Right renal cortex interstitium (tissue), 3 donors: ENCODE measurements at regions not wholly inside any gene's neighbourhood (a gene's known extent, or its start where the extent isn't known, plus 50 kb on each side); places are given as distances from the start of the nearest gene placed in this dataset.
"Not testable (repeated sequence)": the region's sequence is repeated elsewhere in the genome, so short reads cannot be mapped to it uniquely, and the experiment has no call there.

Source experiments
- DNase-seq, 3 donors: peaks; one replicate each; pipeline ENCODE4 v3.0.0-alpha.2; 2013; ENCODE audit warnings: low read depth in 3 of 3, low spot score in 2 of 3

DNA sequence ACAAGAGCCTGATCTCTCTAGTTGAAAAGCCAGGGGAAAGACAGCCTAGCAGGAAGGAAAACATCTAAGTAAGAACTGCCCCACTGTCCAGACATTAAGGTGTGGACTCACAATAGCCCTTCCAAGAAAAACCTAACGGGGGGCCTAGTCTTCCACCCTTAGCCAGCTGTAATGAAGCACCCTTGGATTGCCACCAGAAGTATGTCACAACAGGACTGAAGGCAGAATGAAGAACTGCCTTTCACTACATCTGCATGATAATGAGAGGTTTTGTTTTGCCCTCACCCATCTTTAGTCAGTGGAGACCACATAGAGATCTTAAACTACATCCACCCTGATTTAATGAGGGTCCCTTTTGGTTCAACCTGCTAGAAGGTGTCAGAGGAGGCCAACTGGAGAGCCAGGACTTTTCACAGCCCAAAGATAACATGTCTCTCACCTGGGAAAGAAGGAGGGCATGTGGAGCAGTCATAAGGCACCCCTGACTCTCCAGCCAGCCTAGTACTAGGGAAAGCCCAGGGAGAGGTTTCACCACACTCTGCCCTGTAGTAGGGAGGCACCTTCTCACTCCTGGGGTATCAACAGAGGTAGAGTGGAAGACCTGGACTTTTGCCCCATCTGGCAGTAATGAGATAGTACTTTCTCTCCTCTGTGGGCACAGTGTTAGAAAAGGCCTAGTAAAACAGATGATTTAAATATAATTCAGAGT is 1017.4 kb upstream of the MANEA start:
- no peak for DNase-seq

DNA sequence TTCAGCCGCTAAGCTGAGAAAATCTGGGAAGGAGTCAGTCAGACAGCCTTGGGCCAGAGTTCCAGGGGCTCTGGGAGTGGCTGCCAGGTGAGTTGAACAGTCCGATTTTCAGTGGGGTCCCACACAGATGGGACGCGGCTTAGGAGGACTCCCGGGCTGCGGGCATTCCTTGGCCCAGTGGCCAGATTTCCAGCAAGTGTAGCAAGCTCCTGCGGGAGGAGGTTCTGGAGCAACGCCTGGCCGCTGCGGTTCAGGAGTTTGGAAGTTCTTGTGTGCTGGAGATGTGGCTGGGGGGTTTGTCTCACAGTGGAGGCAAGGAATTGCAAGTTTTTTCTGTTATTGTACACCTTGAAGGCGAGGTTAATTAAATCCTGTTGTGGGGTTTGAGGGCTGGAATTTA is 1020.1 kb upstream of the MANEA start:
- not testable (repeated sequence) for DNase-seq

DNA sequence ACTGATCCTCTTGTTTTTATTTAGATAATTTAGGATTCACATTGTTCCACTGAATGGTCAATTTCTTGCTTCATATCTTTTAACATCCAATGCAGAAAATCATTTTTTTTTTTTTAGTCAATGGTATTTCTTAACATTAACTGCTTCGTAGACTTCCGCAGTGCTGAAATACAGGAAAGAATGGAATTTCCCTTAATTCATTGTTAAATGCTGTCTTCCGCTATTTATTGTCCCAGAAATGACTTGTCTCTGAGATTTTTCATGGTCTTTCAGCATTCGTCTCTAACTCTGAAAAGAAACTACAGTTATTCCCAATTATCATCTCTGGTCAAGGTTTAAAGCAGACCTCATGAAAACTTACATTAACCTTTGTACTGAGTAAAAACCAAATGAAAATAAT is 1029.1 kb upstream of the MANEA start:
- DNase-seq: no peak

DNA sequence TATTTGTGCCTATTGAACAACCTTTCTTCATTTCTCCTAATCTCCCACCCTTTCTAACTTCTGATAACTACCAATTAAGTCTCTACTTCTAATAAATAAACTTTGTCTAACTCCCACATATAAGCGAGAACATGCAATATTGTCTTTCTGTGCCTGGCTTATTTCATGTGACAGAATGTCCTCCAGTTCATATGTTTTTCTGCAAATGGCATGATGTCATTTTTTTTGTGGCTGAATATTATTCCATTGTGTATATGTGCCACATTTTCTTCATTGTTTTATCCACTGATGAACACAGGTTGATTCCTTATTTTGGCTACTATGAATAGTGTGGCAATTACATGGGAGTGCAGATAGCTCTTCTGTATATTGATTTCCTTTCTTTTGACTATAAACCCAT is 1041.5 kb upstream of the MANEA start:
- DNase-seq: no peak

DNA sequence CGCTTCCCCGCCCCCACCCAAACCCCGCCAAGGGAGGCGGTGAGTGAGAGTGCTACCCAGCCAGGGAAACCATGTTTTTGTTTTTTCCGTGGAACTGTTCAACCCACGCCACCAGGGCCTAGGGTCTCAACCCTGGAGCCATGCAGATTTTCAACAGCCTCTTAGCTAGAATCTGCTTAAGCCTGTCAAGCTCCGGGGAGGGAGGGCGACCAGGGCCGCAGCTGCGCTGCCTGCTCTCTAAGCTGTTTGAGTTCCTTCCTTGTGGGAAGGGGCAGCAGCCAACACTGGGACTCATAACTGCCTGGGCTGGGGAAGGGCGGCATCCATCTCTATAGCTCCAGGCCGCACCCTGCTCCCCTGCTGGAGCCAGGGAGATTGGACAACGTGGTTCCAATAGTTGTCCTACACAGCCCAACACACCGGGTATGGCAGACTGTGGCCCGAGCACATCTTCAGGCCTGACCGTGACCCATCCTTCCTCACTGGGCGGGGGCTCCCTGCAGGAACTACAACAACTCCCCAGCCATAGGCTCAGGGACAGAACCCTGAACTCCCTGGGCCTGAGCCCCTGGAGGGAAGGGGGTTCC is 1065.7 kb upstream of the MANEA start:
- no peak for DNase-seq

DNA sequence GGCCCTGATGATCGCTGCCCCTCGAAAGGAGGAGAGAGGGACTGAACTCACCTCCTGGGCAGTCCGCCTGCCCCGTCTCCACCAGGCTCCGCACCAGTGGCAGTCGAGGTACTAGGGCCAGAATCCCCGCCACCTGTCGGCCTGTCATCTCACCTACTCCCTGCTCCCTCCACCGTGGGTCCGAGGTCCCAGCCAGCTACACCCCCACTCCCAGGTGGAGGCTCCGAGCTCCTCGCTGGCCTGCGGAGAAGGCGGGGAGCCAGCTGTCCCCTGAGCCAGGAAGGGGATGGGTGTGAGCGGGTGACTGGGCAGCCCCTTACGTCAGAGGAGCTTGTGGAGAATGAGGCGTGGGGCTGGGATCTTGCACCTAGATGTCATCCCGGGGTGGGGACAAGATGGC is 1066.5 kb upstream of the MANEA start:
- no peak for DNase-seq

DNA sequence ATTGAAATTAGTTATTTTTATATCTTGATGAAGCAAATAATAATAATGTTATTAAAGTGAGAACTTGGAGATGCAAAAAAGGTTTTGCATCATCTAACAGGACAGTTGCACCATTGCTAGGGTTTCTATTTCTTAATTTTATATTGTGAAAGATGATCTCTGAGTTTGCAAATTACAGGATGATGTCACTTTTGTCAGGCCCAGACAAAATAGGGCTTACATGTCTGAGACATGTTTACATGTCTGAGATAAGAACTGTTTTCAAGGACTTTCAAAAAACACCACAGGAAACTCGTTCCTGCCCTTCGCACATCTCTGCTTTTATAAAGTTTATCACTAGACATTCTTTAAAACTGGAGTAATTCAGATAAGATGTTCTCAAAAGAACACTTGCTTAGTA is 1075.8 kb upstream of the MANEA start:
- DNase-seq: no peak

DNA sequence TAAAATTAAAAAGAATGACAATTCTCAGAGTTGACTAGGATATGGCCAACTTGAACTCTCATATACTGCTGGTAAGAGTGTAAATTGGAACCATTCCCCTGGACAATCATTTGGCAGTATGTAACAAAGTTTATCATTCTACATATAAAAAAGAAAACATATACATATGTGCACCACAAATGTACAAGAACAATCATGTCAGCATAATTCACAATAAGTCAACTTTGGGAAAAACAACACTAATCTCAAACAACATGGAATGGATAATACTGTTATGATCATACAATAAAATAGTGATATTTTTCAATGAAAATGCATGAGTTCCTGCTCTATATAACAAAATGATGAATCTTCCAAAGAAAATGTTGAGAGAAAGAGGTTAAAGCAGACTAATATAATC is 1078.7 kb upstream of the EPHA7 start:
- no peak for DNase-seq

DNA sequence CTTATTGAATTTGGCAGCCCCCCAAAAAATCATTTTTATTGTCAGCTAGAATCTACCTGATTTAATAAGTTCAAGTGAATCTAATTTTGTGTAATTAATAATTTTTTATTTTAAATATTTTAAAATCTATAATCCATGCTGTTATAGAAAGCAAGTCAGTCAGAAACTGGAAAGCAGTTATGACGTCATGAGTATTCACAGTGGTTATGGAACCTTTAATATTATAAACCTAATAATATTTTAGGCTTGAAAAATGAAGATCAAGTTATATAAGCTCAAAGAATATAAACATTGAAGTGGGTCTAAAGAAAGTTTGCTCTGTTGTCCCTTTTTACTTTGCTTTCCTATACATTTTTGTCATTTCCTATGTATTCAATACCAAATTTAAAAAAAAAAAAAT is 1075.1 kb upstream of the EPHA7 start:
- DNase-seq: no peak

DNA sequence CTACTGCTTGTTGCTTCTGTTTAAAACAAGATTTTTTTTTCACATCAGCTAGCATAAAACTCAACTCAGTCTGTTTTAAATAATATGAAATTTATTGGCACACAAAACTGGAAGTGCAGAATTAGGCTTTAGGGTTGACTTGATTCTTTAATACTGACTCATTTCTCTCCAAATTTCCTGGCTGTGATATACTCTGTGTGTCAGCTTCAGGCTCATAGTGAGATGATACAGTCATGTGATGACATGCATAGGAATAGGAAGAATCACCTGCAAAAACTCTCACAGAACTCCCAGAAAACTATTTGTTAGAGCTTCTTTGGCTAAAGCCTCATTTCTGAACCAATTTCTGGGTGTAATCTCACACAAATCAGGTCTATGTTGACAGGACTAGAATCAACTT is 1068.0 kb upstream of the EPHA7 start:
- no peak for DNase-seq

DNA sequence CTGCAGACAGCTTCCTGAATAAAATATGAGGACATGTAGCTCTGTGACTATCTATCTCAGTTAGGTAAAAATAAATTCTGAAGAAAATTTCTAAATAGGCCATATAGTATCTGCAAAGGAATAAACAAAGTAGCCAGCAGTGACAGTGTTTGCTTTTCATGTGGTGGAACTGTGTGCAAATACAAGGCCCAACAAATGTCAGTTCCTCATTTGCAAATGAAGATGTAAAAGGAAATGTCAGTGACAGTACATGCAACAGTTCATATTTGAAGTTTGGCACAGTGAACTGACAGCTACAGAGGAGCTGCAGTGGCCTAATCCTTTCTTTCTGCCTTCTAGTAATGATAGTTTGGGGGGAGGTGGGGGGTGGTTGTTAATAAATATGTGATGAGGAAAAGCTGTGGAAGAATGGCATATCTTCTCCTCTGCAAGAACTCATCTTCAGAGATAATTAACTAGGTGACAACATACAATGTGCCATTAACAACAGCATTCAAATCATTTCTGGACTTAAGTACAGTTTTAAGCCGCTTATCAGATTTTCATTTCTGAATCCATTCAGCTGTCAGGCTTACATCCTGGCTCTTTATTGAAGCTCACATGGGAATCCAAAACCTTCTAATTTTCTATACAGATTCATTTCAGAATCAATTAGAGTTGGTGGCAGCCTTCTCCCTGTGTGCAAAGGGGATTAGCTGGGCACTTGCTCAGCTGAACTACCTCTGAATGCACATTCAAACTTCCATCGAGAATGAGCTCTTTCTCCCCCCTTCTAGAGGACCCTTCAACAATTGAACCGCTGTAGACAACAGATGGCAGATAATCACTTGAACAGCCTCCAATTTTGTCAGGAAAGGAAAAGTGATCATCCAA is 1059.0 kb upstream of the EPHA7 start:
- no peak for DNase-seq

DNA sequence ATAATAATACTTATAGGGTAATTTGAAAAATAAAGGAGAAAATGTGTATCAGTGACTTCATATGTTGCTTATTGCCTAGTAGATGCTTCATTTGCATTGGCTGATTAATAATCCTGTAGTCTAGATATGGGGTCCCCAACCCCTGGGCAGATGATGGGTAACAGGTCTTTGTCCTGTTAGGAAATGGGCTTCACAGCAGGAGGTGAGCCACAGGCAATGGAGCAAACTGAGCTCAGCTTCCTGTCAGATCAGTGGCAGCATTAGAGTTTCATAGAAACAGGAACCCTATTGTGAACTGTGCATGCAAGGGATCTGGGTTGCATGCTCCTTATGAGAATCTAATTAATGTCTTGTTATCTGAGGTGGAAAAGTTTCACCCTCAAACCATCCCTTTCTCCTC is 1049.5 kb upstream of the EPHA7 start:
- no peak for DNase-seq

DNA sequence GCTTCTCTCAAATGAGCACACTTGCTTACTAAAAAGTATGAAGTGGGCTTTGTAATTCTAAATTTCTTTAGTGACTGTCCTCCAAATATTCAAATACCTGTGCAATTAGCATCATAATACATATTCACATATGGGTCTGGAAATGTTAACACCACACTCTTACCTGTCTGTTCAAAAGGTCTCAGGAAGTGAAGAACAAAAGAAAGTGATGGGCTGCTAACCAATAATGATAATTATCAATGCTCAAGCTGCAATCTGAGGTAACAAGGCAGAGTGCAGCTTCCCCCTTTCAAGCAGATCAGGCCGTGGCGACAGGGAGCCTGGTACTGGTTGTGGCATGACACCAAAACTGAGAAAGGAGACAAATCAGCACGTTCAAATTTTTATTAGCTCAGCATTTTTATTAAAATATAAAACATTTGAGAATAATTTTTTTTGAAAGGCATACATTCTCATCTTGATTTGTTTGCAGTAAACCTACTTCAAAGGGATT is 1044.7 kb upstream of the EPHA7 start:
- no peak for DNase-seq

DNA sequence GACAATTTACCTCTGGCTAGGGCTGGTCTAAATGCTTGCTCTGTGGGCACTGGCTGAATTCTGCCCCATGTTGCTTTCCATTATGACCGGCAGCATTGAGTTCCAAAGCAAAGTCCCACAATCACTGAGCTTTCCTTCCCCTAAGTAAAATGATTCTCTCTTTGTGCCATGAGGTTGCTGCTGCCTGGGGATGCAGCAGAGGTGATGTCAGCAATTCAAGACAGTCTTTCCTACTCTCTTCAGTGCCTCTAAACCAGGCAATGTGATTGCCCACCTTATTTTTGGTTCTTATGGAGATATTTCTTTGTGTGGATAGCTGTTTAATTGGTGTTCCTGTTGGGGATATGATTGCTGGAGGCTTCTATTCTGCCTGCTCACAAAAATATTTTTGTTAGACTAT is 1043.9 kb upstream of the EPHA7 start:
- no peak for DNase-seq

DNA sequence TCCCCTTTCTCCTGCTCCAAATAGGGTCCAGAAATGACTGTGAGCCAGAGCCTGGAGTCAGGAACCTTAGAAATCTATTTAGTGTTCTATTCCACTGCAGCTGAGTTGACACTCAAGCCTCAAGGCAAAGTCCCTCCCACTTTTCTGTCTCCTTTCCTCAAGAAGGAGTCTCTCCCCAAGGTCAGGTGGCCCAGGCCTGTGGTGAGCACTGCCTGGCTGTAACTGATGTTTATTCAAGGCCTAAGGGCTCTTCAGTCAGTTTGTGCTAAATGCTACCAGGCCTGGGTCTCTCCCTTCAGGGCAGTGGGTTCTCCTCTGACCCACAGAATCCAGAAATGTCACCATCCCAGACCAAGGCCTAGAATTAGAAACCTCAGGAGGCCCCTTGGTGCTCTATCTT is 1042.9 kb upstream of the EPHA7 start:
- DNase-seq: no peak

DNA sequence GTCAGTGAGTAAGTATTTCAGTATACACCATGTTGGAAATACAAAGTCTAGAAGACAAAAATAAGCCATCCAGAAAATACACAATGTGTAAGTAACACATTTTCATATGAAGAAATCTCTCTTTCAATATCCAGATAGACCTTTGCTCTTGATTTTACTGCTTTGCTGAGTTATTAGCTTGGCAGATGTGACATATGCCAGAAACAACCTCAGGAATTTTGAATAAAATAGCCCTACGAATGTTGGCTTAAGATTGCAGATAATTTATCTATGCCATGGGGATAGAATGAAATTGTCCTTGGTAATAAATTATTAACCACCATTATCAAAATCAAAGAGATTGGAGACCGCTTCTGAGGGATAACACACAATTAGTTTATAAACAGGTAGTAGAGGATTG is 1036.9 kb upstream of the EPHA7 start:
- no peak for DNase-seq

DNA sequence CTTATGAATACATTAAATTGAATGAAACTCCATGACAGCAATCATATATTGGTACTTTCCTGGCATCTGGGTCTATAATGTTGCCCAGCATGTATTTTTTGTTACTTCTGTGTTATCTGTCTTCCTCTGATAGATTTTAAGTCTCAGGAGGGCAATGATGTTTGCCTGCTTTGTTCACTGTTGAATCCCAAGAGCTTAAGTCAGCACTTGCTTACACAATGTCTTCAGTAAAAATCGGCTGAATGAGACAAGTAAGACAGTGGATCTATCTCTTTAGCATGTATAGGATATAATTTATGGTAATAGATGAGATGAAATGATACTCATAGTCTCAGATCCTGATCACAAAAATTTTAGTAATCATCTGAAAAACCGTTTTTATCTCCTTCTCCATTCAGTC is 1034.9 kb upstream of the EPHA7 start:
- DNase-seq: no peak

DNA sequence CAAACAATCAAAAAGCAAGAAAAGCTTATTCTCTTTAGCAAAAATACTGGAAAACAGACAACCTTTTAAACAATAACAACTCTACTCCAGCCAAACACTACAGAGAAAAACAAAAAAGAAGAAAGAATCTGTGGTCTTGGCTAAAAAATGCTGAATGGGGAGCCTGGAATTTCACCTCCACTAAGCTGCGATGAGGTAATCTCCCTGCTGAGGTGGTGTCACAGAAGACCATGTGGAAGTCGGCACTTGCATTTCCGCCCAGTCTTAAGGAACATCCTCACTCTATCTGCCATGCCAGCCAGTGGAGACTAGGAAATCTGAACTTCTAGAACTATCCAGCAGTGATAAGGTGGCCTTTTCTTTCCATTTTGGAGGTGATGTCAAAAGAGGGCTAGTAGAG is 1026.8 kb upstream of the EPHA7 start:
- DNase-seq: no peak

DNA sequence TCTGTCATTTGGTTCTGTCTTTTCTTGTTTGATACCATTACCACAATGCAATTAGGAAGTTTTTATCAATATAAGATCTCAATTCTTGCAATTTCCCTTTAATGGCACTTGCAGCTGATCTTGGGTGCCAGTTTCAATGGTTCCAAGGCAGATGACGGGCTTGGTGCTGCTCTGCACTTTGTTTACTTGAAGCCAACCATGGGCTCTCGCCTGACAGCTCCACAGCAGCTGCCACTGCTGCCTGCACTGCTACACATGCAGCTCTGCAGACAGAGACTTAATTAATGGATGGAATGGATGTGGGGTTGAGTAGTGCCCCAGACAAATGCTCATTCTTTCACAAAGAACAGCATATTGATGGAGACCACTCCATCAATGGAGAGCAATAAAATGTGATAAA is 1024.3 kb upstream of the EPHA7 start:
- no peak for DNase-seq

DNA sequence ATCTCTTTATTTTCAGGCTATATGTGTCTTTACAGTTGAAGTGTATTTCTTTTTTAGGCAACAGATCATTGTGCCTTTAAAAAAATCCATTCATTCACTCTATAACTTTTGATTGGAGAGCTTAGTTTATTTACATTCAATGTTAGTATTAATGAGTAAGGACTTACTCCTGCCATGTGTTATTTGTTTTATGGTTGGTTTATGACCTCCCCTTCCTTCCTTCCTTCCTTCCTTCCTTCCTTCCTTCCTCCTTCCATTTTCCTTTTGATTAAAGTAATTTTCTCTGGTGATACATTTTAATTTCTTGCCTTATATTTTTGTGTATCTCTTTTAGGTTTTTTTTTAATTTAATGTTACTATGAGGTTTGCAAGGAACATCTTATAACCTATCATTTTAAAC is 1005.3 kb upstream of the EPHA7 start:
- DNase-seq: no peak

DNA sequence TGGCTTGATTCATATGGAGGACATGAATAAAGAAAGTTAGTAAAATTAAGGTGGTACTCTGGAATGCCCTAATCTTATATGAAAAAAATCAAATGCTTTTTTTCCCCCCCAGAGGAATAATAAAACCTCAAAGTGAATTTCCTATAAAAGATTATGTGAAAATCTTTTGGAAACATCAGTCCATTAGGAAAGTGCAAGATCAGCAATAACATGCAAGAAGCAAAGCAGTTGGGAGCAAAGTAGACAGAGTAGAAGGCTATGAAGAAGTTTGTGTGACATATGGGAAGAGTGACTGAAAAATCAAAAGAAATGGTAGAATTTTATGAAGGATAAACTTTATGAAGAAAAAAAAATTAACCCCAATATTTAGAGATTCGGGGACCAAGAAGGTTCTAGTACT is 998.0 kb upstream of the EPHA7 start:
- DNase-seq: no peak

DNA sequence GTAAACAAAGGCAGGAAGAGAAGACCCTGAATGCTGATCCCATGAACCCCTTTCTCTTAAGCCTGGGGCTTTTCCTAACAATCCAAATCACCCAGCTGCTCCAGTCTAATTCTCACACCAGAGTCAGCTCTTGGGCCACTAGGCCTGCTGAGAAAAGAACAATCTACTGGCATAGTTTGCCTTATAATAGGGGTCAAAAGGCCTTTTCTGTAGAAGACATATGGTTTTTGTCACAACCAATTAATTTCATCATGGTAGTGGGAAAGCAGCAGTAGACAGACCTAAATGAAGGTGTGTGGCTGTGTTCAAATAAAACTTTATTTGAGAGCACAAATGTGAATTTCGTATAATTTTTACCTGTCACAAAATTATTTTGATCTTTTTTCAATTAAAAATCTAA is 994.7 kb upstream of the EPHA7 start:
- no peak for DNase-seq
